ENCODE measurements at regions not wholly inside any gene's neighbourhood (a gene's known extent, or its start where the extent isn't known, plus 50 kb on each side); places are given as distances from the start of the nearest gene placed in this dataset.

DNA sequence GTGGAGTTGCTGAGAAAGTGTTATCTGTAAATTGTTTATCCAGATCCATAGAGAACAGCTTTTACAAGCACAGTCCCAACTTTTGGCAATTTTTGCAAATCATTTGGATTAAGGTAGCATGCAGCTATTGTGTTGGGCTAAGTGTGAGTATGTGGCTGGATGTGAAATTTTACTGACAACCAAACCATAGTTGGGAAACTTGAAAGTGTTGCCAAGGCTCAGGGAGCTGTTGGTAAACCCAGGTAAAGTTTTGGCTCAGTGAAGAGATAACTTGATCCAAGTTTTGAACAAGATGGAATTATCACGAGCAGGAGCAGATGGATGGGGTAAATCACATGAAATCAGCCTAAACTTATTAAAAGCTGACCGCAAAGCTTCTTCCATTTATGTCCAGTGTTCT, 90.0 kb upstream of the HES1 start:
- no peak for TF ChIP-seq CTCF (IDR thresholded peaks at IDR 0.05; ENCODE audit: poor library complexity)
- no peak for TF ChIP-seq EZH2 (IDR thresholded peaks at IDR 0.05; ENCODE audit: borderline replicate concordance)
- no peak for TF ChIP-seq EZH2phosphoT487 (IDR thresholded peaks at IDR 0.05; ENCODE audit: low read depth, severe bottlenecking, unreplicated experiment)

Data from hepatocyte (in vitro differentiated cells).